ENCODE measurements at regions not wholly inside any gene's neighbourhood (a gene's known extent, or its start where the extent isn't known, plus 50 kb on each side); places are given as distances from the start of the nearest gene placed in this dataset.

GRCh38 chr13:22103046-22104027 lies 432.5 kb downstream of the FGF9 start:
- DNase-seq, result no peak

DNA sequence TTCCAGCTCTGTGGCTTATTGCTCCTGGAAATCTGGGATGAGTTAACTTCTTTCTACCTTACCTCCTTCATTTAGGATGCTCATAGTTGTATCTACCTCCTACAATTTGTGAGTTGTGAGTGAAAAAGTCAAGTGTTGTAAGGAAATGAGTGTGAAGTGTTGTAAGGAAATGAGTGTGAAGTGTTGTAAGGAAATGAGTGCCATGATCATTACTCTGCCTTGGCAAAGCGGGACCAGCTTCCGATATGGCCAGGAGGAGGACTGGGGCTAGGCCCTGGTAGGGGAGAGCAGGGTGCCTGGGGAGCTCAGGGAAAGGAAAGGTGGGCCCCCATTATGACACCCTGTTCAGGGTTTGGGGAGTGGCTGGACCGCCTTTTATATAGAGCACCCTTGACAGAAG lies 435.2 kb downstream of the FGF9 start:
- no peak for DNase-seq

DNA sequence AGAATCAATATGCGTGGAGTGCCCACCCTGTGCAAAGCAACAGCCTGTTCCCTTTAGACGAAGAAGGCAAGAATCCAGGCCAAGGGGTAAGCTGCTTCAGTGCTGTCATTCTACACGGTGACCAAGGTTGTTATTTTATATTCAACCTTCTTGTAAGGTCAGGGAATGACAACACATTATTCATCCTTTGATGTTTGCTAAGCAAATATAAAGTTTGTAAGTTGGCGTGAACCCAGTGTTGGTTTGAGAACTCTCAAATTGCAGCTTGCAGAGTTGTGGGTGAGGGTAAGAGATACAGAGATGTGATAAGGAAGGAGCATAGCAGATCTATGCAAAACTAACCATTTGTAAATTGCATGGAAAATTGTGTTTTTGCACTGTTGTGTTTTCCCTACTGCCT lies 436.7 kb downstream of the FGF9 start:
- no peak for DNase-seq

- DNase-seq, result no peak
Measured at GRCh38 chr13:22108283-22108942, 437.5 kb downstream of the FGF9 start.

DNA sequence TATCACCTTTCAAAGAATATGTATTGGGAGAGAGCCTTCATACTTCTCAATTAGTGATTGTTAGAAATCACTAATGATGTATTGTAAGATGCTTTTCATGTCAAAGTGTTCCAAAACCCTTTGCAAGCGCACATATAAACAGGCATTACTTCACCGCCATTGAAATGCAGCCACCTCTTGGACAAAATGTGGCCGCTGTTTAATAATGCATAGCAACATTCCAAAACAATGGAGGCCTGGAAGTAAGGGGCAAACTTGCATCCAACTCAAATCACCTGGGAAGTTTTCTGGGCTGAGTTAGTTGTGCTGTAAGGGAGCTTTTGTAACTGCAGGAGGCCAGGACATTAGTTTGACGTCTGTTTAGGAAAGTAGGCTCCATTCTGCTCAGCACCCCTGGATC lies 438.1 kb downstream of the FGF9 start:
- DNase-seq, result no peak

GRCh38 chr13:22110368-22110767 lies 439.5 kb downstream of the FGF9 start:
- no peak for DNase-seq

- DNase-seq, result no peak
Measured at GRCh38 chr13:22111152-22111783, 440.4 kb downstream of the FGF9 start.

DNA sequence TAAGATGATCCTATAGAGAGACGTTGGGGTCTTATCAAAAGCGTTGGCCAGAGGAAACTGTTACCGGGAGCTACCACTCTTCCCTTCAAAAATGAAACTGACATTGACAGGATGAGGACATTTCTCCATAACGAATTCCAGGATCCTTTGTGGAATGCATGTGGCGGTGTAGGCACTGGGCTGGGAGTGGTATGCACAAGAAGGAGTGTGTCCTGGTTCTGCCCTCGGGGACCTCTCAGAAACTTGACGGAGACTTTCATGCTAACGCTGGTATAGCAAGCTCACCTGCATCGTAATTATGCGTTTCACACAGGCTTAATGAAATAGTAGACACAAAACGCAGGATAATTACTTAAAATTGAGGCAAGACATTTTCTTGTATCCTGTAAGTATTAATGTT lies 441.1 kb downstream of the FGF9 start:
- DNase-seq, result no peak

GRCh38 chr13:22112956-22113745 lies 442.3 kb downstream of the FGF9 start:
- no peak for DNase-seq

DNA sequence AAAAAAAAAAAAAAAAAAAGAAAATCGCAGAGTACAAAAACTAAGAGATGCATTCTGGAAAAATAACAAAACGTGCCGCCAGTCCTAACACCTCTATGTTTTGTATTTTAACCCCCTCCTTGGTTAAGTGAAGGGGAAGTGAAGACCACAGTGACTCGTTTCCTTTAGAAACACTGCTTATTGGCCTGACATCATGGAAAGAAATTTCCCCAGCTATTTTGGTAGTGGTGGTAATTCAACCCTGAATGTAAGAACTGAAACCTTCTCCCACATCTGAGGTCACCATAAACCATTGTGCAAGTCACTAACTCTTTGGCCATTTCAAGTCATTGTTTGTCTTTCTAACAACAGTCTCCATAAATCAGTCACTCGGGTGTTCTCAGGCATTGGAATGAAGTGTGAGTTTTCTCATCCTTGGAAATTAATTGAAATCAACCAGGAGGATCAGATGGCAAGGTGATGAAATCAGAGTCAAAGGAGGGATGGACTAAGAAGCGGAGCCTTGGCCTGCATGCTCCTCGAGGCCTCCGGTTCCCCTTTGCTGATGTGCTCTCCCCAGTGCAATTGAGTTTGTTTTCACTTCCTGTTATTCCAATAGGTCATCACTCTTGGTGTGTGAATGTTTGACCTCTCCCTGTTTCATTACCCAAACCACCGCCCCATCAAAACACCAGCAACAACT lies 443.9 kb downstream of the FGF9 start:
- no peak for DNase-seq

- DNase-seq, result no peak
Measured at GRCh38 chr13:22118158-22118557, 447.3 kb downstream of the FGF9 start.

- DNase-seq, result no peak
Measured at GRCh38 chr13:22120646-22121045, 449.8 kb downstream of the FGF9 start.

DNA sequence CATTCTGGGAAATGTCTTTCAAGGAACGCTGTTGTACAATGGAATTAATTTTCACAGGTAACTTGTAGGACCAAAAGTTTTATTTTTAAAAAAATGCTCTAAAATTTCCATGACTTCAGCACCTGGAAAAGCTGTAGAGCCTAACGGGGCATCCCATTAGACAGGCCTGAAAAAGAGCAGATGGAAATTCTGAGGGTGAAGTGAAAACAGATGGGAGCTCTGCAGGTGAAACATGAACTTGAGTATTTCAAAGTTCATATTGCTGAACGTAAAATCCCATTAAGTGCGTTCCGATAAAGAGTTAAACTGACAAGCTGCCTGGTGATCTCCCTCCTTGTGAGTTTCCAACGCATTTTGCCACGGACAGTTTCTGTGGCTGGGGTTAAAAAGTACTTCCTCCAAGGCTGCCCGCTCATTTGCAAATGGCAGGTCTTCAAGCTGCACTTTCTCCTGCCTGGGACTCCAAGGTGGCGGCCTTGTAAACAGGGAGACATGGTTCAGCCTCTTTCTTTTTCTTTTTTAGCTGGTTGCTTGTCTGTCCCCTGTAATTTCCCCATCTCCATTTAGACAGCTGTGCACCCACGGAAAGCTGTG lies 450.4 kb downstream of the FGF9 start:
- DNase-seq, result no peak

- no peak for DNase-seq
Measured at GRCh38 chr13:22126433-22127021, 455.7 kb downstream of the FGF9 start.

- no peak for DNase-seq
Measured at GRCh38 chr13:22127277-22128164, 456.6 kb downstream of the FGF9 start.

- DNase-seq, result no peak
Measured at GRCh38 chr13:22128441-22129408, 457.9 kb downstream of the FGF9 start.

- no peak for DNase-seq
Measured at GRCh38 chr13:22130254-22130653, 459.4 kb downstream of the FGF9 start.

GRCh38 chr13:22134261-22134660 lies 463.4 kb downstream of the FGF9 start:
- no peak for DNase-seq

DNA sequence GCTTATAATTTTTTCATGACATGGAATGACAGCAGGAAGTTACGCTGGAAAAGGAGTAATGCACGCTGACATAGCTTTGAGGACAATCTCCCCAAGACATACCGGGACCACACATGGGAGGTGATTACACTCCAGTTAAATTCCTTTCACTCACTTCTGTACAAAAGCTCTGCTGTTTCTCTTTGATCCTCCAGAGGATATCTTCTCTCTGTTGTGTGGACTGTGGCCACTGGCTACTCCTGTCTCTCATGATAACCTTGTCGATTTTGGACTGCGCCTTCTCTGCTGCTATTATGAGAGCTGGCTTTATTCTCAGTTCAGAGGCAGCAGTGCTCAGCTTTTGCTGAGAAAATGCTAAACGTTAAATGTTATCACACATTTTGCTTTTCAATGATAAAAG lies 464.6 kb downstream of the FGF9 start:
- DNase-seq, result no peak
